D721Med (cell line): ENCODE measurements at regions not wholly inside any gene's neighbourhood (a gene's known extent, or its start where the extent isn't known, plus 50 kb on each side); places are given as distances from the start of the nearest gene placed in this dataset.

Experiments used
- DNase-seq: peaks from one replicate; pipeline ENCODE4 v3.0.0; 2011; ENCODE audit warnings: low spot score; ENCODE audit not compliant: insufficient read length
- FAIRE-seq: peaks from 2 replicates; lab custom pipeline; 2011; peaks lifted over from hg19 to GRCh38; lab: Jason Lieb, UNC
- CTCF ChIP-seq: IDR thresholded peaks from 2 replicates; pipeline ENCODE4 v1.5.1; 2012; ENCODE audit warnings: mild to moderate bottlenecking, control low read depth; ENCODE audit not compliant: insufficient read depth; ENCODE audit errors: missing control alignments

- FAIRE-seq (no peak), DNase-seq (no peak)
- no peak for TF ChIP-seq CTCF
Observed at GRCh38 chr9:115386963-115387770, 269.2 kb upstream of the TNC start.

GRCh38 chr9:115391168-115391825 lies 273.3 kb upstream of the TNC start:
- DNase-seq (no peak), FAIRE-seq (no peak)
- no peak for TF ChIP-seq CTCF

GRCh38 chr9:115393976-115394775 lies 276.2 kb upstream of the TNC start:
- no peak for DNase-seq
- no peak for FAIRE-seq
- no peak for TF ChIP-seq CTCF

- no peak for DNase-seq
- FAIRE-seq = no peak
- TF ChIP-seq CTCF = no peak
Observed at GRCh38 chr9:115395511-115396021, 277.6 kb upstream of the TNC start.

GRCh38 chr9:115396071-115396529 lies 278.1 kb upstream of the TNC start:
- no peak for DNase-seq
- no peak for FAIRE-seq
- TF ChIP-seq CTCF = no peak

- no peak for TF ChIP-seq CTCF
- FAIRE-seq (no peak), DNase-seq (no peak)
Observed at GRCh38 chr9:115397591-115398312, 279.8 kb upstream of the TNC start.
